ENCODE measurements at regions not wholly inside any gene's neighbourhood (a gene's known extent, or its start where the extent isn't known, plus 50 kb on each side); places are given as distances from the start of the nearest gene placed in this dataset.
"Not testable (repeated sequence)": the region's sequence is repeated elsewhere in the genome, so short reads cannot be mapped to it uniquely, and the experiment has no call there.

DNA sequence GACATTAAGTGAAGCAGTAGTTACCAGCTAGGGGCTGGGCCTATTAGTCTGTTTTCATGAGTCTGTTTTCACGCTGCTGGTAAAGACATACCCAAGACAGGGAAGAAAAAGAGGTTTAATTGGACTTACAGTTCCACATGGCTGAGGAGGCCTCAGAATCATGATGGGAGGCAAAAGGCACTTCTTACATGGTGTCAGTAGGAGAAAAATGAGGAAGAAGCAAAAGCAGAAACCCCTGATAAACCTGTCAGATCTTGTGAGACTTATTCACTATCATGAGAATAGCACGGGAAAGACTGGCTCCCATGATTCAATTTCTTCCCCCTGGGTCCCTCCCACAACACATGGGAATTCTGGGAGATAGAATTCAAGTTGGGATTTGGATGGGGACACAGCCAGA is 108.0 kb upstream of the LNX1 start:
- TF ChIP-seq, protein P1, sequence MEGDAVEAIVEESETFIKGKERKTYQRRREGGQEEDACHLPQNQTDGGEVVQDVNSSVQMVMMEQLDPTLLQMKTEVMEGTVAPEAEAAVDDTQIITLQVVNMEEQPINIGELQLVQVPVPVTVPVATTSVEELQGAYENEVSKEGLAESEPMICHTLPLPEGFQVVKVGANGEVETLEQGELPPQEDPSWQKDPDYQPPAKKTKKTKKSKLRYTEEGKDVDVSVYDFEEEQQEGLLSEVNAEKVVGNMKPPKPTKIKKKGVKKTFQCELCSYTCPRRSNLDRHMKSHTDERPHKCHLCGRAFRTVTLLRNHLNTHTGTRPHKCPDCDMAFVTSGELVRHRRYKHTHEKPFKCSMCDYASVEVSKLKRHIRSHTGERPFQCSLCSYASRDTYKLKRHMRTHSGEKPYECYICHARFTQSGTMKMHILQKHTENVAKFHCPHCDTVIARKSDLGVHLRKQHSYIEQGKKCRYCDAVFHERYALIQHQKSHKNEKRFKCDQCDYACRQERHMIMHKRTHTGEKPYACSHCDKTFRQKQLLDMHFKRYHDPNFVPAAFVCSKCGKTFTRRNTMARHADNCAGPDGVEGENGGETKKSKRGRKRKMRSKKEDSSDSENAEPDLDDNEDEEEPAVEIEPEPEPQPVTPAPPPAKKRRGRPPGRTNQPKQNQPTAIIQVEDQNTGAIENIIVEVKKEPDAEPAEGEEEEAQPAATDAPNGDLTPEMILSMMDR (IDR thresholded peaks at IDR 0.05; ENCODE audit: insufficient read depth, low read depth, low read length): not testable (repeated sequence)
- not testable (repeated sequence) for TF ChIP-seq EZH2 (IDR thresholded peaks at IDR 0.05; ENCODE audit: insufficient read depth, low read length)
